HL-60 (cell line): ENCODE measurements at regions not wholly inside any gene's neighbourhood (a gene's known extent, or its start where the extent isn't known, plus 50 kb on each side); places are given as distances from the start of the nearest gene placed in this dataset.

Source experiments
- CTCF ChIP-seq: IDR thresholded peaks from one replicate; pipeline ENCODE4 v1.5.1; 2011; ENCODE audit warnings: low read length, control low read depth, inconsistent platforms; ENCODE audit not compliant: insufficient read depth
- POLR2AphosphoS5 ChIP-seq: IDR thresholded peaks from 2 replicates; pipeline ENCODE4 v1.6.1; 2012; ENCODE audit warnings: low read depth
- SPI1 ChIP-seq: IDR thresholded peaks from 2 replicates; pipeline ENCODE4 v1.6.1; 2012; ENCODE audit warnings: low read depth, mild to moderate bottlenecking, borderline replicate concordance
- TF ChIP-seq, protein P1 (sequence below): IDR thresholded peaks from 2 replicates; pipeline ENCODE4 v1.6.1; 2012; ENCODE audit warnings: low read depth; ENCODE audit not compliant: insufficient replicate concordance

- TF ChIP-seq CTCF (no peak), SPI1 (no peak), POLR2AphosphoS5 (no peak)
- TF ChIP-seq, protein P1, sequence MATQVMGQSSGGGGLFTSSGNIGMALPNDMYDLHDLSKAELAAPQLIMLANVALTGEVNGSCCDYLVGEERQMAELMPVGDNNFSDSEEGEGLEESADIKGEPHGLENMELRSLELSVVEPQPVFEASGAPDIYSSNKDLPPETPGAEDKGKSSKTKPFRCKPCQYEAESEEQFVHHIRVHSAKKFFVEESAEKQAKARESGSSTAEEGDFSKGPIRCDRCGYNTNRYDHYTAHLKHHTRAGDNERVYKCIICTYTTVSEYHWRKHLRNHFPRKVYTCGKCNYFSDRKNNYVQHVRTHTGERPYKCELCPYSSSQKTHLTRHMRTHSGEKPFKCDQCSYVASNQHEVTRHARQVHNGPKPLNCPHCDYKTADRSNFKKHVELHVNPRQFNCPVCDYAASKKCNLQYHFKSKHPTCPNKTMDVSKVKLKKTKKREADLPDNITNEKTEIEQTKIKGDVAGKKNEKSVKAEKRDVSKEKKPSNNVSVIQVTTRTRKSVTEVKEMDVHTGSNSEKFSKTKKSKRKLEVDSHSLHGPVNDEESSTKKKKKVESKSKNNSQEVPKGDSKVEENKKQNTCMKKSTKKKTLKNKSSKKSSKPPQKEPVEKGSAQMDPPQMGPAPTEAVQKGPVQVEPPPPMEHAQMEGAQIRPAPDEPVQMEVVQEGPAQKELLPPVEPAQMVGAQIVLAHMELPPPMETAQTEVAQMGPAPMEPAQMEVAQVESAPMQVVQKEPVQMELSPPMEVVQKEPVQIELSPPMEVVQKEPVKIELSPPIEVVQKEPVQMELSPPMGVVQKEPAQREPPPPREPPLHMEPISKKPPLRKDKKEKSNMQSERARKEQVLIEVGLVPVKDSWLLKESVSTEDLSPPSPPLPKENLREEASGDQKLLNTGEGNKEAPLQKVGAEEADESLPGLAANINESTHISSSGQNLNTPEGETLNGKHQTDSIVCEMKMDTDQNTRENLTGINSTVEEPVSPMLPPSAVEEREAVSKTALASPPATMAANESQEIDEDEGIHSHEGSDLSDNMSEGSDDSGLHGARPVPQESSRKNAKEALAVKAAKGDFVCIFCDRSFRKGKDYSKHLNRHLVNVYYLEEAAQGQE = no peak
Observed at GRCh38 chr10:106043863-106044262, 1120.6 kb downstream of the SORCS1 start.
